ENCODE measurements at regions not wholly inside any gene's neighbourhood (a gene's known extent, or its start where the extent isn't known, plus 50 kb on each side); places are given as distances from the start of the nearest gene placed in this dataset.

DNA sequence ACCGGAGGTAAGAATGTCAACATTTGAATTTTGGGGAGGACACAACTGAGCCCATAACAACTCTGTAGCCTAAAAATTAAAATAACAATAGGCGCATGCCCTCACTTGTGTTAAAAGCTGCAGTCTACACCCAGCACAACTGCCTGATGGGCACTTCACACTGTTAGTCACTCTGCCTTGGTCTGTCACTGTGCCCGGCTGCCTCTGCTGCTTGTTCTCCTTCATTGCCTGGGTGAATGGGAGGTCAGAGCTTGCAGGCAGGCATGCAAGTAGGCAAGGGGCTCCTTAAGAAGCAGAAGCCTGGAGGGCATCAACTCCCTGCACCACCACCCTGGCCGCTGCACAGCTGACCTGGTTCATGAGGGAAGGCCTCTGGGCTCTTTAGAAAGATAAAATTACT is 374.8 kb downstream of the MID1IP1 start:
- DNase-seq, result no peak
- Histone ChIP-seq H3K4me3 (no peak overlapping the region), H3K27me3 (no peaks in the 10 kb centered on the region), H3K9me3 (no peaks in the 10 kb centered on the region), H3K36me3 (no peaks in the 10 kb centered on the region)

DNA sequence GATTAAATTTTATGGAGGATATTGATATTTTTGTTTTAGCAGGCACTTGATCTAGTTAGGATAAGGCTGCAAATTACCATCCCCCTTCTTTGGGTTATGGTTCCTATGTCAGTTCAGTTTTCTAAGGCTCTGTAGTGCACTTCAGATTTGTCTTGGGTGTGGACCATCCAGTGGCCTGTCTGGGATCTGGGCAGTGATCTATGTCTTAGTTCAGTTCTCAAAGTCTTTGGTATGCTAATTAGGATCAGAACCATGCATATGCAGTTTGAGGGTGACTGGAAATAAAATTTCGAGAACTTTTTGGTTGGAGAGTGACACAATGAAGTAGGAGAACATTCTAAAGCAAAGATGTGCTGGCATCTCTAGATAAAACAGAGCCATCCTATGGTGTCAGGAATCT is 388.2 kb downstream of the MID1IP1 start:
- Histone ChIP-seq H3K27me3 (no peaks in the 10 kb centered on the region), H3K4me3 (no peak overlapping the region), H3K9me3 (no peaks in the 10 kb centered on the region), H3K36me3 (no peaks in the 10 kb centered on the region)
- DNase-seq, result no peak

DNA sequence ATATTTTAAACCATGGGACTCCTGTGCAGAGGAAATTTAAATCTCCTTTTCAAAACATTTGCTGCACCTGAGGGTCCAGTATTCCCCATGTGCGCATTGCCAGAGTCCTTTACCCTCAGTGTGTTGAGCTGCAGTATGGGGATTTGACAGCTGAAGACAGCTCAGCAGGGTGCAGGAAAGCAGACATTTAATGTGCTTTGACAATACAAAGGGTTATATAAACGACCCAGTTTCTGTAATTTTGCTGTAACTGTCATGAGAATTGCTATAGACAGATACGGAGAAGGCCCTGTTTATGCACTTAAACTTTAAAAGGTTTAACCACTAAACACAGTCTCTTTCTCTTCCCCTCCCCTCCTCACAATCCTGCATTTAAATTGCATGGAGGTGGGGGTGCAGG is 393.4 kb downstream of the MID1IP1 start:
- H3K9me3 ChIP-seq, result no peaks in the 10 kb centered on the region
- H3K36me3 ChIP-seq, result no peaks in the 10 kb centered on the region
- H3K4me3 ChIP-seq, result no peak overlapping the region
- H3K27me3 ChIP-seq, result no peaks in the 10 kb centered on the region
- no peak for DNase-seq

DNA sequence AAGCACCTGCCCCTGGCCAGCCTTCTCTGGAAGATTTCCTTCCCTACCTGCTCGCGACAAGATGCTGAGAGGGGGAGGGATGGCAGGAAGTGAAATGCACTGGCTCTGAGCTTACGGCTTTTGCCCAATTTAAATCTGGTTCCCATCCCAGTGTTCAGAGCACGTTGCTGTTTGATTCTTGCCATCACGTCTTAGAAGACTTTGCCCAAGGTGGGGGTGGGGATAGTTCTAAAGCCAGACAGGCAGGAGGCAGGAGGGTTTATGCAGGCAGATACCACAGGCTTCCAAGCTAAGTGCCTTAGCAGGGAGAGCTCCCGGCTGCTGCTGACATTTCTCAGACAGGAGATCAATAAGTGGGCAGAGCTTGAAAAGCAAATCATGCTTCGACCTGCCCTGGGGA is 393.9 kb downstream of the MID1IP1 start:
- DNase-seq, result no peak
- H3K4me3 ChIP-seq, result no peak overlapping the region
- no peaks in the 10 kb centered on the region for H3K36me3 ChIP-seq
- no peaks in the 10 kb centered on the region for H3K9me3 ChIP-seq
- no peaks in the 10 kb centered on the region for H3K27me3 ChIP-seq

DNA sequence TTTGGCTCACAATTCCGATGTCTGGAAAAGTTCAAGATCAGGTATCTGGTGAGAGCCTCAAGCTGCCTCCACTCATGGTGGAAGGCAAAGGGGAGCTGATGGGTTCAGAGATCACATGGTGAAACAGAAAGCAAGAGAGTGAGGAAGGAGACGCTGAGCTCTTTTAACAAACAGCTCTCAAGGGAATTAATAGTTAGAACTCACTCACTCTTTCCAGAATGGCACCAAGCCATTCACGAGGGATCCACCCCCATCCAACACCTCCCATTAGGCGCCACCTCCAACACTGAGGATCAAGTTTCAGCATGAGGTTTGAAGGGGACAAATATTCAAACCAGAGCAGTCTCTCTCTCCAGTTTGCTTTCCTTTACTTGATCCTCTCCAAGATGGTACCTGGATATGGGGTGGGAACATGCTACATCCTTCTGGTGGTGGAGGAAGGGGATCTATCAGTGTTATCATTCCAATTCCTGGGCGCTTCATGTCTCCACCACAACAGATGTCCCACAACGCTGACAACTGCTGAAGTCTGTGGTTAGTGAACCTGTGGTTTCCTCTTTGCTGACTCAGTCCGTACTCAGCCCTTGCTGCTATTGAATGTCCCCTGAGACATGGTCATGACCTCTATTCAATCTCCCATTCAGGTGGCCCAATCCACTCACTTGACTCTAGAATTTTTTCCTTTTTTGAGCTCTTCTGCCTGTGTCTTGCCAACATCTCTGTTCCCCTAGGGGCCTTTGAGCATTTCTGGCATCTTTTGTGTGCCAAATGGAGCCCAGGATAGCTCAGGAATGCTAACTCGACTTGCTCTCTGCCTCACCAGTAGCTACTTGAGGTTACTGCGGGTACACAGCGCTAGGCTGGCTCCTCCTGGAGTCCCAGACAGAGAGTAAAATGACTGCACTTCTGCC is 395.2 kb downstream of the MID1IP1 start:
- DNase-seq, result peak; percentile 35

DNA sequence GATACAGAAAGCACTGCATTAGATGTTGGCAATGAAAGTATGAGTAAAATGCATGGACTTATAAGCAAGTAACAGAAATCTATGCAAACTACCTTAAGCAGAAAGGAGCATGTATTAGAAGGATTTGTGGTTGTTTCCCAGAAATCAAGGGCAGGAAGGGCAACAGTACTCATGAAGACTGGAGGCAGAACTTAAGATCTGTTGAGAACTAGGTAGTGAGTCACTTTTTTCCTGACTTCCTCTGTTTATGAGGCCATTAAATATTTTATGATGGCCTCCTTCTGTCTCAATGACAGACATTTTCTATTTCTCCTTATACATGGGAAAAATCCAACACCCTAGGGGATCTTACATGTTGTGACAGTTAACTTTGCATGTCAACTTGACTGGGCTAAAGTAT is 398.2 kb downstream of the MID1IP1 start:
- Histone ChIP-seq H3K36me3 (no peaks in the 10 kb centered on the region), H3K27me3 (no peaks in the 10 kb centered on the region), H3K9me3 (no peaks in the 10 kb centered on the region), H3K4me3 (no peak overlapping the region)
- DNase-seq, result no peak

More for the DNA sequence above, 395.2 kb downstream of the MID1IP1 start:
- Histone ChIP-seq H3K4me3 (no peak overlapping the region), H3K9me3 (no peaks in the 10 kb centered on the region), H3K36me3 (no peaks in the 10 kb centered on the region), H3K27me3 (no peaks in the 10 kb centered on the region)

DNA sequence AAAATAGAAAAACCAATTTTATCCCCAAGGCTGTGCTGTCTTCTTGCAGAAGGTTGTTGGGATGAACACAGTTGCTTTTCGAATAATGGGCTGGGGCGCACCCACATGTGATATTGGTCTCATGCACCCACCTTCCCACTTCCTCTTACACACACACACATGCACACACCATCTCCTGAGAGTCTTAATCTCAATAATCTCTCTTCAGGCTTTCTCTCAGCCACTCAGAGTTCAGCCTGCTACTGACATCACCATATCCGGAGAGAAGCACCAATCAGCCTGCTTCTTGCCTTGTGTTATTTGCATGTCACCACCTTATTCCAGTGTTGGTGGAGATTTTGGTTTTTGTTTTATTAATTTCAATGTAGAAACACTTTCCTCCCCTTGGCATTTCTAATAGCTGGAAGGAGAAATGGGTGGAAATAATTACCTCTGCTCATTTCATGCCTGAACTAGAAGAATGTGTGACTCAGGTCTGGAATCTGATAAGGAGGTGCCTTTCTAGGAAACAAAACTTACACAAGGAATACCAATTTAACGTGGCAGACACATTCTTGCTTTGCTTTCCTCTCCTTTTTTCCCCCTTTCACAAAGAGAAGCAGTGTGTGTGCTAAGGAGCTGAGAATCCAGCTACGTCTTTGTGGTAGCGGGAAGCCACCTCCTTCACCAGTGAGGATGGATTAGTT is 400.2 kb downstream of the MID1IP1 start:
- H3K36me3 ChIP-seq, result no peaks in the 10 kb centered on the region
- H3K9me3 ChIP-seq, result no peaks in the 10 kb centered on the region
- no peak overlapping the region for H3K4me3 ChIP-seq
- no peak for DNase-seq
- no peaks in the 10 kb centered on the region for H3K27me3 ChIP-seq

DNA sequence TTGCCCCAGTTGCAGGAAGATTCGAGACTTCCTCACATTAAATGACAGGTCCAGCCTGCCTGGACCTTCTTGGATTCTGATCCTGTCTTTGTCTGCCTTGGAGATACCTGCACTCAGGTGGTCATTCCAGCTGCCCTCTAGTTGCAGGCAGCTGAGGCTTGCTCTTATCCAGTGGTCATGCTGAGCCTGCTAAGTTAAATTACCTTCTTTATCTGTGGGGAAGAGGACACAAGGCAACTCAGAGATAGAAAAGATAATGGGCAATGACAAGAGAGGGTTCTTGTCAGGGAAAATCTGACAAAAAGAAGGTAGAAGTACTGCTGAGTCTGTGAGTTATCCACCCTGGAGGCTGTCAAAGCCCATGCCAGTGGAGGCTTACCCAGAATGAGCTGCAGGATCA is 401.4 kb downstream of the MID1IP1 start:
- no peaks in the 10 kb centered on the region for H3K36me3 ChIP-seq
- no peaks in the 10 kb centered on the region for H3K9me3 ChIP-seq
- H3K4me3 ChIP-seq, result no peak overlapping the region
- DNase-seq, result no peak
- H3K27me3 ChIP-seq, result no peaks in the 10 kb centered on the region

DNA sequence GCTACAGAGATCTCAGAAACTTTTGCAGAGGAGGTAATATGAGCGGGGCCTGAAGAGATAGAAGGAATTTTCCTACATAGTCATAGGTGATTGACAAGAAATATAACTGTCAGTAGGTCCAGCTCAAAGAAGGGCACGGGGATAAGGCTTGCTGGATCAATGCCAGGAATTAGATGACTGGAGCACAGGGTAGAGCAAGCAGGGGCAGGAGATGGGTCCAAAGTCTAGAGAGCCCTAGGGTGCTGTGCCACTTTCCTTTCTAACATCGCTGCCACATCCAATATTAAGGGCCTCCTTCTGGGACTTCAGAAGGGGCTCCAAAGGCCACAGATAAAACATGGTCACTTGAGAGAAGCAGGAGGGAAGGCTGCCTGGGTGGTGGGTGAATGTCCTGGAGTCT is 402.2 kb downstream of the MID1IP1 start:
- no peaks in the 10 kb centered on the region for H3K27me3 ChIP-seq
- no peaks in the 10 kb centered on the region for H3K9me3 ChIP-seq

DNA sequence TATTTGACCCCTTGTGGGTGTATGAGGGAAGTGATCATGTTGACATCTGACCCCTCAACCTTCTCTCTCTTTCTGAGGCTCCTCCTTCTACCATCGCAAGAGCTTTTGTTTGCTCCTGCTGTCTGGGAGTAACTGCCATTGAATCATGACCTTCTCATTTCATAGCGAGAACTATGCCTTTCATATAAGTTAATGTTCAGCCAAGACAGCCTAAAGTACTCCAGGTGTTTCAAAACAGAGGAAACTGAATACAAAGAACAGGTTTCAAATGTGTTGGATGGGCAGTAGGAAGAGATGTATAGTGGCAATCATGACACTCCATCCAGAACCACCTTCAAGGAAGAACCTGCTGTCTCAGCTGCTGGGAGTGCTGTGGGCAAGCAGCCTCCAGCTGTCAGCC is 403.1 kb downstream of the MID1IP1 start:
- no peak overlapping the region for H3K4me3 ChIP-seq
- DNase-seq, result no peak
- no peaks in the 10 kb centered on the region for H3K9me3 ChIP-seq
- no peaks in the 10 kb centered on the region for H3K36me3 ChIP-seq
- H3K27me3 ChIP-seq, result no peaks in the 10 kb centered on the region

More for the DNA sequence above, 402.2 kb downstream of the MID1IP1 start:
- Histone ChIP-seq H3K36me3 (no peaks in the 10 kb centered on the region), H3K4me3 (no peak overlapping the region)
- DNase-seq, result no peak

DNA sequence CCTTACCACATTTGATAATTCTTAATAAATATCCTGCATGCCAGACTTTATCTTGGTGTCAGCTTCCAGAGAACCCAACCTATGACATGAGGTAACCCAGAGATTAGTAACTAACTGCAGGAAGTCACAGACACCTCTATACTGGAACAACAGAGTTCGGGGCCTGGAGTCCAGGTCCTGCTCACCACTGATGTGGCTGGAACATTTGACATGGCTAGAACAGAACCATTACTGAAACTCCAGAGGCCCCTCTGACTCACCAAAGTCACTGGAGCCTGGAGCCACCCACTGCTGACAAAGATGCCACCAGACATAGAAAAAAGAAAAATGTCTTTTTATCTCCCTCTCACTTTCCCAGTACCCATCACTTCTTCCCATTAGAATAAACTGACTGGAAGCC is 403.7 kb downstream of the MID1IP1 start:
- Histone ChIP-seq H3K9me3 (no peaks in the 10 kb centered on the region), H3K4me3 (no peak overlapping the region), H3K36me3 (no peaks in the 10 kb centered on the region), H3K27me3 (no peaks in the 10 kb centered on the region)
- DNase-seq, result no peak

DNA sequence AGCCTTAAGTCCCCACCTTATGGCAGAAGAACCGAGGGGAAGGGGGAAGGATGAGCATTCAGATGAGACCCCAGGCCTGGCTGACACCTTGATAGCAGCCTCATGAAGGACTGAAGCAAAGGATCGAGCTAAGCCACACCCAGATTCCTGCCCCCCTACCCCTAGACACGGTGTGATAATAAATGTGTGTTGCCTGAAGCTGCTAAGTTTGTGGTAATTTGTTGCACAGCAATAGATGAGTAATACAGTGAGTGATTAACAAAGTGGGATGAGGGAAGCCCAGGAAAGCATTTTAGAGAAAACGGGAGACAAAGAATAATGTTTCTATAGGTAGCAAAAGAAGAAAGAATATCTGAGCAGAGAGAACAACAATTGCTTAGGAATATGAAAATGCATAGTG is 404.2 kb downstream of the MID1IP1 start:
- Histone ChIP-seq H3K9me3 (no peaks in the 10 kb centered on the region), H3K36me3 (no peaks in the 10 kb centered on the region), H3K4me3 (no peak overlapping the region), H3K27me3 (no peaks in the 10 kb centered on the region)
- no peak for DNase-seq

DNA sequence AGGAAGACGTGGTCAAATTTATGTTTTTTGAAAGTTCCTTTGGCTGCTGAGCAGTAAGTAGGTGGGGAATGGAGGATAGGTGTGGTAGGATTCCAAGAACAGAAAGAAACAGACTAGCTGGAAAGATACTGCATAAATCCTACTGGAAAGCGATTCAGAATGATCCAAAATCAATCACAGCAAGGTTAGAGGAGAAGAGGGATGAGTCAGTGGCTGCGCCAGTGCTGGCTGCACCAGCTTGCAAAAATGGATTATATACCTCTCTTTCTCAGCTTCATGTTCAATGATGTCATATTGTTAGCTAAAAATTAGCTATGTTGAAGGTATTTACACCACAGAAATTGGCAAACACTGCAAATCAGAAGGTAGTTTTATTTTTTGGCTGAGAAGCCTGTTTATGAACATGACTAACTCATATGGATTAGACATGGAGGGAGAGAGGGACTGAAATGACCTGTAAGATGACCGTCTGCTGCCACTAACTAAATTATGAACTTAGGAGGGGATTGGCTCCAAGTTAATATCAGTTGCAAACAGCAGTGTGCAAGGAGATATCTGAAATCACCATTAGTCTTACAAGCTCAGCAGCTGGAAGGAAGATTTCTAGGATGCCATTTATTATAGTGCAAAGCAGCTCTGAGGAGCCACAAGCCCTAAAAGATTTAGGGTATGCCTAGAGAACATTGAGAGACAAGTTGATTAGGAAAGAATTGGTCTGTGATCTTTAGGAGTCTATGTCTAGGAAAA is 405.3 kb downstream of the MID1IP1 start:
- no peak overlapping the region for H3K4me3 ChIP-seq
- H3K9me3 ChIP-seq, result no peaks in the 10 kb centered on the region
- no peaks in the 10 kb centered on the region for H3K27me3 ChIP-seq
- no peaks in the 10 kb centered on the region for H3K36me3 ChIP-seq
- DNase-seq, result no peak

DNA sequence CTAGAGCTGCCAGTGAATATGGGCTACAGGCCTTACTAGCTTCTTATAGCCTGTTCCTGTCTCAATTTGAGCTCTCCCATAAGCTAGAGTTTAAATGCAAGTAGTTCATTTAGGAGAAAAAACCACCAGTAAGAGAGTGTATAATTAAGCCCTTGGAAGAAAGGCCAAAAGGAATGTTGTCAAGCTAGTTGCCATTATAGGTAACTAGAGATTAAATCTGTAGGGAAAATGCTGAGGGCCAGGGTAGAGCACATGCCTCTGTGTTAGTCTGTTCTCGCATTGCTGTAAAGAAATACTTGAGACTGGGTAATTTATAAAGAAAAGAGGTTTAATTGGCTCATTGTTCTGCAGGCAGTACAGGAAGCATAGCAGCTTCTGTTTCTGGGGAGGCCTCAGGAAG is 410.2 kb downstream of the MID1IP1 start:
- Histone ChIP-seq H3K4me3 (no peak overlapping the region), H3K9me3 (no peaks in the 10 kb centered on the region), H3K36me3 (no peaks in the 10 kb centered on the region), H3K27me3 (no peaks in the 10 kb centered on the region)
- no peak for DNase-seq

DNA sequence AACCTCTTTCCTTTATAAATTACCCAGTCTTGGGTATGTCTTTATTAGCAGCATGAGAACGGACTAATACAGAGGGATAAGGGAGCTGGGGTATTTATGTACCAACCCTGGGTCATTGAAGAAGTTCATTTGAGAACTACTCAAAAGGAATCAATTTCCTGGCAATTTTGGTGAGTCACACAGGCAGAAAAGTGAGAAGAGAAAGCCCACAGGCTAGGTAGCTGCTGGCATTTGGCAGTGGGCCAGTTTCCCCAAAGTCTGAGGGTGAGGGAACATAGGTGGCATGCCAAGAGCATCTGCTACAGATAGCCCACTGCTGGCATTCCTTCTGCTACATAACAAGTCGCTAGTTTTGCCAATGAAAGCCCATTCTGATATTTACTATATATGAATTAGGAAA is 411.2 kb downstream of the MID1IP1 start:
- H3K27me3 ChIP-seq, result no peaks in the 10 kb centered on the region
- no peaks in the 10 kb centered on the region for H3K36me3 ChIP-seq
- H3K4me3 ChIP-seq, result no peak overlapping the region
- DNase-seq, result no peak
- no peaks in the 10 kb centered on the region for H3K9me3 ChIP-seq

DNA sequence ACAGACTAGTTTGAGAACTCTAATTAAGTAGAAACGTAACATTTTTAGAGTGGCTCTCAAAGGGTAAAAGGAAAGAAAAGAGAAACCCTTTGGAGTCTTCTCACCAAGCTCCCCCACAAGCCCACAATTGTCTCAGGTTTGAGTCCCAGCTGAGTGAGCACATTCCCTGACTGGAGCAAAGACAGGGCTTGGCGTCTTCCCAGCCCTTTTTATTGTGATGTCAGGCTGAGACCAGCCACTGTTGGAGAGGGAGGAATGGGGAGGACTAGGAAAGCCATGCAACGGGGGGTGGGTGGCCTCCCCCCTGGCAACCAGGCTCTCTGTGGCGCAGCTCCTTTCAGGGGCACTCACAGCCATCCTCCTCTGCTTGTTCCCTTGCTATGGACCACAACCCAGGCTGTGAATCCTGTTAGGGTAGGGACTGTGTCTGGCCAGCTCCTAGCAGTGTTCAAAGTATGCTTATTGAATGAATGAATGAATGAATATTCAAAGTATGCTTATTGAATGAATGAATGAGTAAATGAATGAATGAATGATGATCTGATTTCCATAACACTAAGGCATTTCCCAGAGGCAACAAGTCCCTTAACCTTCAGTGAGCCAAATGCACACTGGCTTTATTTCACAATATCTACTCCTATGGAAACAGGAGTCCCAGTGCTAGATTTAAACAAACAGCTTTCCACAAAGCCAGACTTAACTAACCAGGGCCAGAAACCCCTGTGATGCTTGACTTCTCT is 413.3 kb downstream of the MID1IP1 start:
- no peaks in the 10 kb centered on the region for H3K36me3 ChIP-seq
- no peak overlapping the region for H3K4me3 ChIP-seq
- DNase-seq, result no peak
- no peaks in the 10 kb centered on the region for H3K27me3 ChIP-seq
- H3K9me3 ChIP-seq, result no peaks in the 10 kb centered on the region

DNA sequence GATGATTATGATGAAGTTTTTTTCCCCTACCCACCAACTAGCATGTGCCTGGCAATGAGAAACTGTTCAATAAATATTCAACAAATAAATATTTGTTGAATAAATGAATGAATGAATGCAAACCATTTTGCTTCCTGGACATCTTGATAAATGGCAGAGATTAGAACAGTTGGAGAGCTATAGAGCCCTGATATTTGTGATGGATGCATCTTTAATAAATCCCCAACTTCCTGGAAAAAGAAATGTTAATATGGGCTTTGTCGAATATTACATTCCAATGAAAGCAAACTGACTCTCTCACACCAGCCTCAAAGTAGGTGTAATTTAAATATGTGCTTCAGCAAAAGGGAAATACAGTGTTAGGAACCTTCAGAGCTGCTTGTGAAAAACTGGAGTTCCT is 419.7 kb downstream of the MID1IP1 start:
- Histone ChIP-seq H3K9me3 (no peaks in the 10 kb centered on the region), H3K4me3 (no peak overlapping the region), H3K27me3 (no peaks in the 10 kb centered on the region), H3K36me3 (no peaks in the 10 kb centered on the region)
- DNase-seq, result no peak
